ENCODE measurements at regions not wholly inside any gene's neighbourhood (a gene's known extent, or its start where the extent isn't known, plus 50 kb on each side); places are given as distances from the start of the nearest gene placed in this dataset.

DNA sequence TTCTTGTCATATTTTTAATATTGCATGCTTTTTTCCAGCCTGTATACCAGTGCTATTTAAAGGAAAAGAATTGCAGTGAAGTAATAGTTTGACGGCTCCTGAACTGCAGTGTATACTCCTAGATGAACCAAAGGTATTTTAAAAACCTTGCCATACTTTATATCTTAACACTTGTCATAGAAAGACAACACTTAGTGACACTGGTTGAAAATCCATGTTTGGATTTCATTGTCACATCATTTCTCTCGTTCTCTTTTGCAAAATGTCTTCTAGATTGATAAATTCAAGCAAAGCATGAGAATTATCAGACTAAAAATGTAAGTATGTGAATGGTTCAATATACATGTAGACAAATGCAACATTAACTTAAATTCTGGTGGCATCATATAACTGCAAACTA, 1293.9 kb downstream of the PCDH9 start:
- H2AFZ ChIP-seq, result no peak overlapping the region
- no peaks in the 10 kb centered on the region for H3K9me3 ChIP-seq (ENCODE audit: low read depth)
- H3K36me3 ChIP-seq (replicated peaks; ENCODE audit: insufficient read depth, low read depth), result no peaks in the 10 kb centered on the region
- no peaks in the 10 kb centered on the region for H3K79me2 ChIP-seq
- no peaks in the 10 kb centered on the region for H4K20me1 ChIP-seq (ENCODE audit: insufficient read depth, poor library complexity, severe bottlenecking)
- no peaks in the 10 kb centered on the region for H3K4me1 ChIP-seq (ENCODE audit: insufficient read depth)
- no peak for DNase-seq (ENCODE audit: low spot score)
- no peak overlapping the region for H3K27ac ChIP-seq
- WGBS (ENCODE audit: low lambda C conversion rate, missing lambda C conversion rate), result 93% methylated on average over 2 of the region's 2 CpGs
- no peak overlapping the region for H3K4me2 ChIP-seq
- H3K9me2 ChIP-seq (replicated peaks; ENCODE audit: insufficient read depth), result no peaks in the 10 kb centered on the region
- H3K4me3 ChIP-seq, result no peak overlapping the region
- TF ChIP-seq EZH2phosphoT487 (IDR thresholded peaks at IDR 0.05; ENCODE audit: low read depth, severe bottlenecking, unreplicated experiment) (no peak), EZH2 (IDR thresholded peaks at IDR 0.05; ENCODE audit: borderline replicate concordance) (no peak)
- TF ChIP-seq, protein P1, sequence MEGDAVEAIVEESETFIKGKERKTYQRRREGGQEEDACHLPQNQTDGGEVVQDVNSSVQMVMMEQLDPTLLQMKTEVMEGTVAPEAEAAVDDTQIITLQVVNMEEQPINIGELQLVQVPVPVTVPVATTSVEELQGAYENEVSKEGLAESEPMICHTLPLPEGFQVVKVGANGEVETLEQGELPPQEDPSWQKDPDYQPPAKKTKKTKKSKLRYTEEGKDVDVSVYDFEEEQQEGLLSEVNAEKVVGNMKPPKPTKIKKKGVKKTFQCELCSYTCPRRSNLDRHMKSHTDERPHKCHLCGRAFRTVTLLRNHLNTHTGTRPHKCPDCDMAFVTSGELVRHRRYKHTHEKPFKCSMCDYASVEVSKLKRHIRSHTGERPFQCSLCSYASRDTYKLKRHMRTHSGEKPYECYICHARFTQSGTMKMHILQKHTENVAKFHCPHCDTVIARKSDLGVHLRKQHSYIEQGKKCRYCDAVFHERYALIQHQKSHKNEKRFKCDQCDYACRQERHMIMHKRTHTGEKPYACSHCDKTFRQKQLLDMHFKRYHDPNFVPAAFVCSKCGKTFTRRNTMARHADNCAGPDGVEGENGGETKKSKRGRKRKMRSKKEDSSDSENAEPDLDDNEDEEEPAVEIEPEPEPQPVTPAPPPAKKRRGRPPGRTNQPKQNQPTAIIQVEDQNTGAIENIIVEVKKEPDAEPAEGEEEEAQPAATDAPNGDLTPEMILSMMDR (IDR thresholded peaks at IDR 0.05; ENCODE audit: poor library complexity), result no peak
- no peaks in the 10 kb centered on the region for H3K27me3 ChIP-seq

DNA sequence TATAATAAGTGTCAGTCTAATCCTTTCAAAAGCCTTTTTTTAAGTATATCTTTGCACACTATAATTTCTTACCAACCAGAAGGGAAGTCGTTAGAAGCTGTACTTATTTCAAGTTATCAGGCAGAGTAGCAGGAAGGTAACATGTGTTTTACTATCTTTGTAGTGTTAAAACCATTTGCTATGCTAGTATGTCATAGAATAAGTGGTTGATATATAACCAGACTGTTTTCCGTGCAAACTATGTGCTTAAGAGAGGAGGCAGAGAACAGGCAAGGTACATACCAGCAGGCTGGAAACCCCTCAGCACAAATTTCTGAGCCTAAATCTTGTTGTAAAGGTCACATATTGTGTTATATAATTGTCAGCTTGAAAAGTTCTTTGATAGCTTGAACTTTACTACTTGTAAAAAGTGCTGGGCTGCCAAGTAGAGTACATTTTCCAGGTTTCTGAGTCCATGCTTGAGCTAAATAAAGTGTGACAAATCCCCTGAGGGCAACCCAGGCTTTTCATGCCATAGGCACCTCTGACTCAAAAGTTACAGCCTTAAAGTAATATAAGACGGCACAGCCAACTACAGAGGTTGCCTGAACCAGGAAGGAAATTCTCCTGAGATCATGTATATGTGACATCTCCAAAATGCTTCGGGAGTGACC, 1297.4 kb downstream of the PCDH9 start:
- Histone ChIP-seq H3K4me1 (ENCODE audit: insufficient read depth) (no peaks in the 10 kb centered on the region), H3K27me3 (no peaks in the 10 kb centered on the region), H2AFZ (no peak overlapping the region), H3K4me3 (no peak overlapping the region), H3K79me2 (no peaks in the 10 kb centered on the region), H3K4me2 (no peak overlapping the region), H4K20me1 (ENCODE audit: insufficient read depth, poor library complexity, severe bottlenecking) (no peaks in the 10 kb centered on the region), H3K9me3 (ENCODE audit: low read depth) (no peaks in the 10 kb centered on the region), H3K36me3 (replicated peaks; ENCODE audit: insufficient read depth, low read depth) (no peaks in the 10 kb centered on the region), H3K9me2 (replicated peaks; ENCODE audit: insufficient read depth) (no peaks in the 10 kb centered on the region), H3K27ac (no peak overlapping the region)
- 45% methylated on average over 4 of the region's 4 CpGs for WGBS (ENCODE audit: low lambda C conversion rate, missing lambda C conversion rate)
- no peak for DNase-seq (ENCODE audit: low spot score)
- TF ChIP-seq EZH2phosphoT487 (IDR thresholded peaks at IDR 0.05; ENCODE audit: low read depth, severe bottlenecking, unreplicated experiment) (no peak), EZH2 (IDR thresholded peaks at IDR 0.05; ENCODE audit: borderline replicate concordance) (no peak)
- TF ChIP-seq, protein P1 (IDR thresholded peaks at IDR 0.05; ENCODE audit: poor library complexity), result no peak

DNA sequence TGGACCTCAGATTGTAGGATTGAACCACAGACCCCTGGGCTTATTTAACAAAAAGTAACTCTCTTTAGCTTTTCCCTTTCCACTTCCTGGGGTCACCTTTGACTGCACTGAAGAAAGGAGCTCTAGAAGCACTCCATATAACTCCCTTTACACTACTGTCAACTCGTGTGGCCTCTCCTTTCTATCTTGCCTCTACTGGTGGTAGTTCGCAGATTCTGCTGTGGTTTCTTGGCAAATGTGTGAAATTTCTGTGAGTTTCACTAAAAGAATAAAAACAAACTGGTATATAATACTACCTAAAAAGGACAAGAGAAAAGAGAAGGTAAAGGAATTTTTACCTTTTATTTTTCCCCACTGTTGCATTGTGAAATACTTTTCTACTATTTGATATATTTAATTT, 1298.1 kb downstream of the PCDH9 start:
- WGBS (ENCODE audit: low lambda C conversion rate, missing lambda C conversion rate), result 82% methylated on average over 2 of the region's 2 CpGs
- no peaks in the 10 kb centered on the region for H3K79me2 ChIP-seq
- DNase-seq (ENCODE audit: low spot score), result no peak
- H3K27me3 ChIP-seq, result no peaks in the 10 kb centered on the region
- no peaks in the 10 kb centered on the region for H4K20me1 ChIP-seq (ENCODE audit: insufficient read depth, poor library complexity, severe bottlenecking)
- no peak overlapping the region for H3K27ac ChIP-seq
- no peaks in the 10 kb centered on the region for H3K9me3 ChIP-seq (ENCODE audit: low read depth)
- TF ChIP-seq EZH2 (IDR thresholded peaks at IDR 0.05; ENCODE audit: borderline replicate concordance) (no peak), EZH2phosphoT487 (IDR thresholded peaks at IDR 0.05; ENCODE audit: low read depth, severe bottlenecking, unreplicated experiment) (no peak)
- TF ChIP-seq, protein P1 (IDR thresholded peaks at IDR 0.05; ENCODE audit: poor library complexity), result no peak
- no peak overlapping the region for H3K4me3 ChIP-seq
- no peaks in the 10 kb centered on the region for H3K36me3 ChIP-seq (replicated peaks; ENCODE audit: insufficient read depth, low read depth)
- no peaks in the 10 kb centered on the region for H3K4me1 ChIP-seq (ENCODE audit: insufficient read depth)
- no peaks in the 10 kb centered on the region for H3K9me2 ChIP-seq (replicated peaks; ENCODE audit: insufficient read depth)
- no peak overlapping the region for H2AFZ ChIP-seq
- H3K4me2 ChIP-seq, result no peak overlapping the region

Measured in hepatocyte (in vitro differentiated cells).